GM20000 (cell line): ENCODE measurements at regions not wholly inside any gene's neighbourhood (a gene's known extent, or its start where the extent isn't known, plus 50 kb on each side); places are given as distances from the start of the nearest gene placed in this dataset.

Source experiments
- DNase-seq: peaks from one replicate; pipeline ENCODE4 v3.0.0; 2012; ENCODE audit warnings: low spot score
- TF ChIP-seq, protein P1 (sequence below): IDR thresholded peaks from 2 replicates; pipeline ENCODE4 v1.5.1; 2012; ENCODE audit warnings: mild to moderate bottlenecking, control low read depth; ENCODE audit errors: extremely low read depth, missing control alignments

DNA sequence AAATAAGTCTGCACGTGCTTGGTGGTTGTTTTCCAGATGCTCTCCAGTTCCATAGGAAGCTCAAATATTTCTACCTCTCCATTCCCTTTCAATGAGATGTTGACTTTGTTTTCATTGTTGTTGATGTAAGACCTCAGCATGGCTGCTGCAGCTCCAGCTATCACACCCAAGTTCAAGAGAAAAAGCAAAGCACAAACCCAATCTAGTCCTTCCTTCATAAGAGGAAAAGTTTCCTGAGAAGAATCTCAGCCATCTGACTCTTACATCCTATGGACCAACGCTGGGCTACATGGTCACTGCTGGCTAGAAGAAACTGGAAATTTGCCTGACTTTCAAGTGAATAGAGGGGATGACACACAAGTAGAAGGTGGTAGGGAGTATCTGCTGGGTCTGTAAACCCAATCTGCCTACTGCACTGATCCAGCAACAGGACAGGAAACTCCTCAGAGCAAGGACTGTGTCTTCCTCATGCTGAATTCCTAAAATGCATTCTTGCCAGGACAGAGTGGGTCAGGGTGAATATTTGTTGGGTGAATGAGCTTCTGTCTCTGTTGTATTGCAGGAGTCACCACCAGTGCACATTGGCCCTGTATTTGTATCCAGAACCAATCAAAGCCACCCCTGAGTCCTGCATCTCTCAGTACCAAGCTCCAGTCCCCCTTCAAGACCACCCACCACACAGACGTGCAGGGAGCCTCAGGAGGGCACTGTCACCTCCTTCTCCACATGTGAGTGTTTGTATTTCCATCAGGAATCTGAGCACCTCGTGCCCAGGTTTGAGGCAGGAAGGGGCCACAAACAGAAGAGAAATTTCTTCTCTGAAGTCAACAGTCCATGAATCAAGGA, 118.0 kb upstream of the IGLL5 start:
- no peak for DNase-seq
- TF ChIP-seq, protein P1, sequence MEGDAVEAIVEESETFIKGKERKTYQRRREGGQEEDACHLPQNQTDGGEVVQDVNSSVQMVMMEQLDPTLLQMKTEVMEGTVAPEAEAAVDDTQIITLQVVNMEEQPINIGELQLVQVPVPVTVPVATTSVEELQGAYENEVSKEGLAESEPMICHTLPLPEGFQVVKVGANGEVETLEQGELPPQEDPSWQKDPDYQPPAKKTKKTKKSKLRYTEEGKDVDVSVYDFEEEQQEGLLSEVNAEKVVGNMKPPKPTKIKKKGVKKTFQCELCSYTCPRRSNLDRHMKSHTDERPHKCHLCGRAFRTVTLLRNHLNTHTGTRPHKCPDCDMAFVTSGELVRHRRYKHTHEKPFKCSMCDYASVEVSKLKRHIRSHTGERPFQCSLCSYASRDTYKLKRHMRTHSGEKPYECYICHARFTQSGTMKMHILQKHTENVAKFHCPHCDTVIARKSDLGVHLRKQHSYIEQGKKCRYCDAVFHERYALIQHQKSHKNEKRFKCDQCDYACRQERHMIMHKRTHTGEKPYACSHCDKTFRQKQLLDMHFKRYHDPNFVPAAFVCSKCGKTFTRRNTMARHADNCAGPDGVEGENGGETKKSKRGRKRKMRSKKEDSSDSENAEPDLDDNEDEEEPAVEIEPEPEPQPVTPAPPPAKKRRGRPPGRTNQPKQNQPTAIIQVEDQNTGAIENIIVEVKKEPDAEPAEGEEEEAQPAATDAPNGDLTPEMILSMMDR: no peak

DNA sequence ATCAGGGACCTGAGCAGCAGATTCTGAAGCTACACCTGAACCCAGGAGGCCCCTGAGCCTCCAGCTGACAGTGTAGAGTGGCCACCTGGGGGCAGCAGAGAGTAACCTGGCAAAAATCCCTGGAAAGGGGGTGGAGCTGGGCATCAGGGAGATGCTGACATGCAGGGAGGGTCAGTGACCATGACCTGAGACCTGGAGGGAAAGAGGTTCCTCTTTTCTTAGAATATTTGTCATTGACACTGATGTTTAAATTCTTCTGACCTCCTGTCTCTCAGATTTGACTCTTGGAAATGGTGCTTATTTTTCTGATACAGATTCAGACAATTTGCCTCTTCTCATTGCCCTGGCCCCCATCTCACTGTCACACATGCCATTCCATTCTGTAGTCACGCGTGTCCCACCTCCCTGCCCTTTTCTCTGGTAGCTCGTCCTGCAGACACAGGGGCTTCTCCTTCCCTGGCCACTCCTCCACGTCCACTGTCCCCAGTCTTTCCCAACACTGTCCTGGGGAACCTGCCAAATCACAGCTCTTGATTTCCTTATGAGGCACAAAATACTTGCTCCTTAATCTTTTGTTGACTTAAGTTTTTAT, 117.2 kb upstream of the IGLL5 start:
- TF ChIP-seq, protein P1: peak; percentile 69
- peak; percentile 29 for DNase-seq

DNA sequence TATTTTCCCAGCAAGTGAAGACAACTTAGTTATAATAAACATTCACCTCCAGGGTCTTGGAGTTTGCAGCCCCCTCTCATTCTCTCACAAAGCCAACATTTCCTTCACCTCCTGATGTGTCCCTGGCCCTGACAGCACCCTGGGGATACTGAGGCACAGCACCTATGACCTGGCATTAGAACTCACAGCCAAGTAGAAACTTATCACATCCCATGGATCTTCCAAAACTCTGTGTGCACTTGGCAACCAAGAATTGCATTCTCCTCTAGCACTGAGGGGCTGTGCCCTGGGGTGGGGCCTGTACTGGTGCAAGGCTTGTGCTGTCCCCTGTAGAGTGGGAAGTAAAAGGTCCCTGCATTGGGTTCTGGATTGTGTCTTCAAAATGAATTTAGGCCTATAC, 116.7 kb upstream of the IGLL5 start:
- no peak for DNase-seq

DNA sequence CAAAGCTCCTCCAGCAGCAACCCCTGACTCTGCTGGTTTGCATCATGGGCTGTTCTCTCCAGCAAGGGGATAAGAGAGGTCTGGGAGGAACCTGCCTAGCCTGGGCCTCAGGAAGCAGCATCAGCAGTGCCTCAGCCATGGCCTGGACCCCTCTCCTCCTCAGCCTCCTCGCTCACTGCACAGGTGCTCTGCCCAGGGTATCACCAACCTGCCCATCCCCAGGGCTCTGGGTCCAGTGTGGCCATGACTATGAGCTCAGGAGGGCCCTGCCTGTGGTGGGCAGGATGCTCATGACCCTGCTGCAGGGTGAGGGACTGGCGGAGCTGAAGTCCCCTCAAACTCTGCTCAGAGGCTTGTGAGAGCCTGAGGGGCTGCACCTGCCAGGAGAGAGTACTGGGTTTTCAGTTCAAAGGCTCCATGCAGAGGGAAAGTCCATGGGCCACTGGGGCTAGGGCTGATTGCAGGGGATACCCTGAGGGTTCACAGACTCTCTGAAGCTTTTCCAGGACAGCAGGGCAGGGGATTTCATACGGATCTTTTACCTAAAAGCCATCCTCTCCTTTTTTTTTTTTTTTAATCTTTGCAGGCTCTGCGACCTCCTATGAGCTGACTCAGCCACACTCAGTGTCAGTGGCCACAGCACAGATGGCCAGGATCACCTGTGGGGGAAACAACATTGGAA, 115.8 kb upstream of the IGLL5 start:
- TF ChIP-seq, protein P1: no peak
- no peak for DNase-seq

More for the DNA sequence above, 116.7 kb upstream of the IGLL5 start:
- TF ChIP-seq, protein P1: no peak

DNA sequence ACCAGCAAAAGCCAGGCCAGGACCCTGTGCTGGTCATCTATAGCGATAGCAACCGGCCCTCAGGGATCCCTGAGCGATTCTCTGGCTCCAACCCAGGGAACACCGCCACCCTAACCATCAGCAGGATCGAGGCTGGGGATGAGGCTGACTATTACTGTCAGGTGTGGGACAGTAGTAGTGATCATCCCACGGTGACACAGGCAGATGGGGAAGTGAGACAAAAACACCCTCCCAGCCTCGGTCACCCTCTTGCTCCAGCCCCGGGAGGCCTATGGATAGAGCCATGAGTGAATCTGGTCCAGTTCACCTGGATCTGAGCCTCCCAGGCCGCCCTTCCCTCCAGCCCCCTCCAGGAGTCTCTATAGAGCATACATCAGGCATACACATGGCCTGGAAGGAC, 115.2 kb upstream of the IGLL5 start:
- TF ChIP-seq, protein P1: no peak
- DNase-seq: no peak

DNA sequence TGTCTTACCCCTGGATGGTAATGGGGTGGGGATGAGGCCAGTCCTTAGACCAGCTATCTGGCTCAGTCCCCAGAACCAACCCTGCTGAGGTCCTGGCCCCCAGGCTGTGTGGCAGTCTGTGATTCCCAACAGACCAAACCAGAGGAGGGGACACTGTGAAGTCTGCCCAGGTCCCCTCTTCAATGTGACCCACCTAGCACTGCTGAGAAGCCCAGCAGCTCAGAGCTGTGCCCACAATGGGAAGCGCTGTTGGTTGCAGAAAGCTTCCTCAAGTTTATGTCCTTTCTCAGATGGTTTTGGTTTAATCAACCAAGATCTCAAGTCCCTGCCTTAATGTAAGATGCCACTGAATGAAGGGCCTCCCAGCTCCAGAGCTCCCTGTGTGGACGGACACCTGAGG, 114.7 kb upstream of the IGLL5 start:
- no peak for DNase-seq
- TF ChIP-seq, protein P1: no peak

DNA sequence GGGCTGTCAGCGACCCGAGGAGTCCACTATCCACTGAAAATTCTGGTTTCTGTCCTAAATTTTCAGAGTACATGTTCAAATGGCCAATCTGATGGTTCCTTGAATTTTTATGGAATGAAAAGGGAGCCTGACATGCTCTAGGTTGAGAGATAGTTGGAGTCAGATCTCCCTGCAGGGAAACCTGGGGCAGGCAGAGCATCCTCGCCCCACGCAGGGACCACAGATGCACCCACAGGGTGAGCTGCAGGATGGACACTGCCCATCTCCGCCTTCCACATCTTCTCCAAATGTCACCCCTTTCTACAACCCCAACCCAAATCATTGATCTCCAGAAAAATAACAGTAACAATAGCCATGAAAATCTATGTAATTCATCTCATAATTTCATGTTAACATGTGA, 114.2 kb upstream of the IGLL5 start:
- TF ChIP-seq, protein P1: no peak
- DNase-seq: no peak
